ENCODE measurements at regions not wholly inside any gene's neighbourhood (a gene's known extent, or its start where the extent isn't known, plus 50 kb on each side); places are given as distances from the start of the nearest gene placed in this dataset.

DNA sequence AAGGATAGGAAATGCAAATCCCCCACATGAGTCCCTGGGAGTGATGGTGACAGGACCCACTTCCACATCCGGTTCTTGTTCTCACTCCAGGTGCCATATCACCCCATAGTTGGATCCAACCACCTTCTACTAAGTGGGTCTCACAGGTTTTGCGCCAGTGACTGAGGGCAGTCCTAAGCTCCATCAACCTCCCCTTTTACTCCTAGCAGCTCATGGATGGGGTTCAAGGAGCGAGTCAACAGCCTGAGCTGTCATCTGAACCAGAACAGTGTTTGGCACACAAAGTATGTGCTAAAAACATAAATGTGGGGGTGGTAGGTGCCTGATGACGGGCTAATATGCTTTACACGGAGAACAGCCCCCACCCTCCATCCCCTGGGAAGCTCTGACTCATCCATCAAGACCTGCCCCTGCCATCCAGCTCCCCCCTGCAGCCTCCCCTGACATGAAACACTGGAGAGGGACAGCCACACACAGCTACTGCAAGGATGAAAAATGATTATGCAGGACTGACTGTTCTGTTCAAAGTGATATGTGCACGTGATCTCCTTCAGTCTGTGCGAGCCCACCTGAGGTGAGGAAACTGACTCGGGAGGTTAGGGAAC, 143.2 kb upstream of the CDH5 start:
- TF ChIP-seq GATA3 (IDR thresholded peaks at IDR 0.05; ENCODE audit: low read depth, low read length) (no peak), GATA2 (IDR thresholded peaks at IDR 0.05; ENCODE audit: low read depth, low read length) (no peak)
